ENCODE measurements at regions not wholly inside any gene's neighbourhood (a gene's known extent, or its start where the extent isn't known, plus 50 kb on each side); places are given as distances from the start of the nearest gene placed in this dataset.

GRCh38 chr3:59391131-59391530, 341.3 kb upstream of the CFAP20DC start:
- no peak for TF ChIP-seq POLR2AphosphoS5 (IDR thresholded peaks at IDR 0.05)
- TF ChIP-seq CTCF (IDR thresholded peaks at IDR 0.05; ENCODE audit: poor library complexity, severe bottlenecking): no peak
- no peak for TF ChIP-seq MXI1 (conservative IDR thresholded peaks at IDR 0.05; ENCODE audit: poor library complexity, severe bottlenecking)
- TF ChIP-seq TAF1 (IDR thresholded peaks at IDR 0.05; ENCODE audit: low read depth): no peak
- no peak for TF ChIP-seq EZH2 (IDR thresholded peaks at IDR 0.05; ENCODE audit: borderline replicate concordance, insufficient read depth, low read length, poor library complexity, severe bottlenecking)

All from neural cell (in vitro differentiated cells).